ENCODE measurements at regions not wholly inside any gene's neighbourhood (a gene's known extent, or its start where the extent isn't known, plus 50 kb on each side); places are given as distances from the start of the nearest gene placed in this dataset.

DNA sequence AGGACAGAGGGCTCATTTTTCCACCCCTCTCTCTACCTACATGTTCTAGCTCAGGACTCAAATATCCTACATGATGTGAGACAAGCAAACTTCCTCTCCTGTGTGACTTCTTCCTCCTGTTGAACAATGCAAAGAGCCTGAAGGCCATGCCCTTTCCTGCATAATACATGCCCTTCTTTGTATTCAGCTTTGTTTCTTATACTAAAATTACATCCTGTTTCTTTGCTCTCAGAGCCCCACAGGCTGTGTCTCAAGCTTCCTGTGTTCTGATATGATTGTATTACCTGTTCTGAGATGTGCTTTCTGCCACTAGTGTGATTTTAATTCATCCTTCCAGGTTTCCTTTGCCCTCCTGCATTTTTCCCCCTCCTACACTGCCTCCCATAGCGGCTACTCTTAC, 166.4 kb upstream of the AFF2 start:
- TF ChIP-seq CTCF (IDR thresholded peaks at IDR 0.05) (no peak), EP300 (IDR thresholded peaks at IDR 0.05) (no peak), POLR2A (IDR thresholded peaks at IDR 0.05) (no peak)
